K562 (cell line): ENCODE measurements at regions not wholly inside any gene's neighbourhood (a gene's known extent, or its start where the extent isn't known, plus 50 kb on each side); places are given as distances from the start of the nearest gene placed in this dataset.

ENCODE experiments used
- AFF1 ChIP-seq, 2 experiments: fragments of 450-650 bp; IDR thresholded peaks; 2 replicates each; pipeline ENCODE4 v1.6.1; 2018; ENCODE audit warnings: mild to moderate bottlenecking in 2 of 2, low read depth in 1 of 2; ENCODE audit not compliant: partially characterized antibody in 2 of 2
- E2F3 ChIP-seq: fragments of 250-450 bp; sonication (Bioruptor Pico); IDR thresholded peaks from 2 replicates; pipeline ENCODE4 v1.4.0; 2020; ENCODE audit warnings: mild to moderate bottlenecking
- ELF4 ChIP-seq: fragments of 450-650 bp; formaldehyde crosslinking; IDR thresholded peaks from 2 replicates; pipeline ENCODE4 v1.4.0; 2022; ENCODE audit warnings: missing genetic modification characterization
- GTF3C2 ChIP-seq: IDR thresholded peaks from 3 replicates; pipeline ENCODE4 v1.6.1; 2011; ENCODE audit warnings: borderline replicate concordance, mild to moderate bottlenecking, moderate library complexity; ENCODE audit not compliant: insufficient read length; ENCODE audit errors: extremely low read depth
- HINFP ChIP-seq: fragments of 450-650 bp; conservative IDR thresholded peaks from 2 replicates; pipeline ENCODE4 v1.6.1; 2016; ENCODE audit warnings: missing genetic modification characterization, low read depth, mild to moderate bottlenecking, control low read depth, missing compliant biosample characterization
- ILF3 ChIP-seq: fragments of 450-650 bp; IDR thresholded peaks from 2 replicates; pipeline ENCODE4 v1.6.1; 2018; ENCODE audit warnings: antibody characterized with exemption, mild to moderate bottlenecking, moderate library complexity, borderline replicate concordance
- KDM5B ChIP-seq: fragments of 200-600 bp; sonication (generic); IDR thresholded peaks from 2 replicates; pipeline ENCODE4 v1.6.1; 2012; ENCODE audit warnings: low read depth, mild to moderate bottlenecking, moderate library complexity, low read length, control low read depth, inconsistent platforms; ENCODE audit not compliant: insufficient replicate concordance
- NR2C1 ChIP-seq, 2 experiments: fragments of 450-650 bp; IDR thresholded peaks; 2 replicates each; pipeline ENCODE4 v1.6.1; 2017; ENCODE audit warnings: mild to moderate bottlenecking in 2 of 2, antibody characterized with exemption in 1 of 2, inconsistent platforms in 1 of 2, missing compliant biosample characterization in 1 of 2, missing genetic modification characterization in 1 of 2
- SNAPC5 ChIP-seq: fragments of 250-450 bp; sonication (Bioruptor Pico); IDR thresholded peaks from 2 replicates; pipeline ENCODE4 v1.8.0; 2021; ENCODE audit warnings: moderate library complexity, mild to moderate bottlenecking, inconsistent platforms
- SUPT5H ChIP-seq: fragments of 450-650 bp; IDR thresholded peaks from 2 replicates; pipeline ENCODE4 v1.6.1; 2016
- TAF1 ChIP-seq: IDR thresholded peaks from 2 replicates; pipeline ENCODE4 v1.6.1; 2011; ENCODE audit warnings: mild to moderate bottlenecking, low read length, moderate library complexity; ENCODE audit not compliant: insufficient read depth, control insufficient read depth, severe bottlenecking; ENCODE audit errors: extremely low read depth
- UBTF ChIP-seq, 2 experiments: IDR thresholded peaks; 2 replicates each; pipeline ENCODE4 v1.6.1; 2012; ENCODE audit warnings: improper control_type of control experiment in 2 of 2, low read depth in 2 of 2, low read length in 2 of 2, borderline replicate concordance in 1 of 2
- YBX1 ChIP-seq: fragments of 450-650 bp; IDR thresholded peaks from 2 replicates; pipeline ENCODE4 v1.7.1; 2016; ENCODE audit warnings: mild to moderate bottlenecking
- ZC3H11A ChIP-seq: IDR thresholded peaks from 2 replicates; pipeline ENCODE4 v1.6.1; 2012; ENCODE audit warnings: low read depth, low read length, improper control_type of control experiment

GRCh38 chr2:64767670-64768468 is 114.2 kb upstream of the SERTAD2 start (continued):
- TF ChIP-seq AFF1 (IDR thresholded peaks at IDR 0.05; ENCODE audit: low read depth in 1 of 2, partially characterized antibody in 2 of 2) (peak in 1 of 2 experiments; percentile 72), SUPT5H (peak; percentile 74), ELF4 (CRISPR knock-in tag) (no peak), SNAPC5 (CRISPR knock-in tag) (no peak), YBX1 (no peak), UBTF (IDR thresholded peaks at IDR 0.05; ENCODE audit: borderline replicate concordance in 1 of 2, low read depth in 2 of 2, low read length in 2 of 2) (peak; percentile 21 to 68; a peak in 2 of 4 replicates), GTF3C2 (no peak), ZC3H11A (no peak), NR2C1 (IDR thresholded peaks at IDR 0.05) (no peak), NR2C1 (tag; IDR thresholded peaks at IDR 0.05) (no peak), TAF1 (peak; percentile 89), ILF3 (no peak), E2F3 (CRISPR knock-in tag) (0 out of 2 replicates have a peak, but pooled peaks have one; percentile 42), KDM5B (peak; percentile 75), HINFP (peak; percentile 50; the same call in 1 of the 2 replicates)
